K562 (cell line): ENCODE measurements at regions not wholly inside any gene's neighbourhood (a gene's known extent, or its start where the extent isn't known, plus 50 kb on each side); places are given as distances from the start of the nearest gene placed in this dataset.

Experiments used
- ATAC-seq: fragments of 200-7000 bp; cut with Tn5 transposase; 3 replicates; pipeline ENCODE4 v1.9.1; 2020; ENCODE audit warnings: moderate library complexity
- BruUV-seq: library from RNA; stranded (reverse); fragments of 400-500 nt; replicated peaks from 2 replicates; lab custom pipeline; 2021; lab: Mats Ljungman, UMichigan
- CTCF ChIA-PET: fragments of 300-600 bp; formaldehyde crosslinking; extraction: SDS; loops from one replicate; lab custom pipeline; 2021; ENCODE audit warnings: low intra/inter-chr PET ratio; lab: Yijun Ruan, JAX
- POLR2A ChIA-PET: fragments of 300-600, 350-650 bp; sonication (Branson Sonifier 250); formaldehyde crosslinking; extraction: SDS; loops from one replicate; lab custom pipeline; 2021; ENCODE audit warnings: antibody characterized with exemption, inconsistent platforms; lab: Yijun Ruan, JAX
- DNase-seq, 4 experiments: peaks; one replicate each; pipeline versions ENCODE4 v3.0.0 to v3.0.0-alpha.2; 2011 to 2018; ENCODE audit warnings: low spot score in 3 of 4, mixed read lengths in 3 of 4; ENCODE audit errors: extremely low read depth in 1 of 4
- FAIRE-seq: peaks from 2 replicates; lab custom pipeline; 2011; peaks lifted over from hg19 to GRCh38; lab: Jason Lieb, UNC
- H2AFZ ChIP-seq: 2 replicates; pipeline ENCODE4 v1.6.0; 2011; ENCODE audit warnings: low read depth, low read length, control low read depth, inconsistent platforms
- H3K27ac ChIP-seq: fragments of 200-600 bp; 3 replicates; pipeline ENCODE4 v1.8.0; 2011; ENCODE audit warnings: low read depth, mild to moderate bottlenecking, control low read depth, inconsistent platforms, low read length, moderate library complexity, mixed read lengths; ENCODE audit errors: extremely low read depth
- H3K27me3 ChIP-seq, 2 experiments: fragments of 300-600 bp in 1 of 2; 2 replicates in 1 of 2; 3 replicates in 1 of 2; pipeline versions ENCODE4 v1.6.0 to v1.8.0; 2011; ENCODE audit warnings: inconsistent platforms in 2 of 2, low read length in 2 of 2, mild to moderate bottlenecking in 1 of 2, mixed read lengths in 1 of 2, moderate library complexity in 1 of 2; ENCODE audit not compliant: control insufficient read depth in 2 of 2, insufficient read depth in 2 of 2
- H3K36me3 ChIP-seq: fragments of 300-600 bp; 3 replicates; pipeline ENCODE4 v1.8.0; 2011; ENCODE audit warnings: mild to moderate bottlenecking, low read length, inconsistent platforms; ENCODE audit not compliant: control insufficient read depth, insufficient read depth
- H3K4me1 ChIP-seq, 2 experiments: fragments of 200-600 bp in 1 of 2; replicated peaks in 1 of 2; 2 replicates in 1 of 2; 3 replicates in 1 of 2; pipeline versions ENCODE4 v1.5.1 to v1.8.0; 2011; ENCODE audit warnings: inconsistent platforms in 2 of 2, low read length in 2 of 2, mild to moderate bottlenecking in 1 of 2, mixed read lengths in 1 of 2, moderate library complexity in 1 of 2; ENCODE audit not compliant: control insufficient read depth in 2 of 2, insufficient read depth in 2 of 2
- H3K4me2 ChIP-seq: 2 replicates; pipeline ENCODE4 v1.6.1; 2011; ENCODE audit warnings: low read length, control low read depth, inconsistent platforms, mixed read lengths; ENCODE audit not compliant: insufficient read depth
- H3K4me3 ChIP-seq: fragments of 200-600 bp; sonication (generic), shearing (Covaris generic); 2 replicates; pipeline ENCODE4 v1.5.1; 2016; ENCODE audit warnings: control low read depth, inconsistent platforms
- H3K79me2 ChIP-seq: fragments of 200-600 bp; 3 replicates; pipeline ENCODE4 v1.8.0; 2011; ENCODE audit warnings: low read length, inconsistent platforms; ENCODE audit not compliant: control insufficient read depth, insufficient read depth
- H3K9ac ChIP-seq, 2 experiments: 2 replicates each; pipeline versions ENCODE4 v1.6.0 to v1.6.1; 2011; ENCODE audit warnings: low read depth in 2 of 2, low read length in 2 of 2, control low read depth in 1 of 2, inconsistent platforms in 1 of 2, mild to moderate bottlenecking in 1 of 2, mixed read lengths in 1 of 2; ENCODE audit not compliant: insufficient read depth in 1 of 2
- H3K9me1 ChIP-seq: one replicate; pipeline ENCODE4 v1.6.0; 2011; ENCODE audit warnings: inconsistent platforms, mild to moderate bottlenecking, low read length, moderate library complexity; ENCODE audit not compliant: control insufficient read depth, insufficient read depth
- H3K9me3 ChIP-seq: replicated peaks from 2 replicates; pipeline ENCODE4 v1.5.1; 2011; ENCODE audit warnings: low read depth, low read length, inconsistent platforms; ENCODE audit not compliant: control insufficient read depth, insufficient read depth
- H4K20me1 ChIP-seq: replicated peaks from 2 replicates; pipeline ENCODE4 v1.6.1; 2011; ENCODE audit warnings: low read length, inconsistent platforms, mixed read lengths; ENCODE audit not compliant: control insufficient read depth, insufficient read depth
- CBFA2T2 ChIP-seq: fragments of 450-650 bp; conservative IDR thresholded peaks from 2 replicates; pipeline ENCODE4 v1.6.1; 2017; ENCODE audit warnings: mild to moderate bottlenecking
- CBFB ChIP-seq: sonication (generic); formaldehyde crosslinking; IDR thresholded peaks from 2 replicates; pipeline ENCODE4 v1.4.0; 2020; ENCODE audit warnings: mild to moderate bottlenecking, missing genetic modification reagents
- ETV5 ChIP-seq: sonication (generic); formaldehyde crosslinking; IDR thresholded peaks from 2 replicates; pipeline ENCODE4 v1.4.0; 2020; ENCODE audit warnings: low read depth, mild to moderate bottlenecking, missing genetic modification reagents
- FOXJ2 ChIP-seq: fragments of 200-800 bp; sonication (Bioruptor generic); IDR thresholded peaks from 2 replicates; pipeline ENCODE4 v1.6.1; 2016; ENCODE audit warnings: missing genetic modification characterization, missing compliant biosample characterization
- GATA2 ChIP-seq: sonication (generic); formaldehyde crosslinking; IDR thresholded peaks from 2 replicates; pipeline ENCODE4 v1.4.0; 2020; ENCODE audit warnings: mild to moderate bottlenecking, missing genetic modification reagents
- MIER1 ChIP-seq: fragments of 450-650 bp; IDR thresholded peaks from 2 replicates; pipeline ENCODE4 v1.6.1; 2016; ENCODE audit warnings: antibody characterized with exemption, mild to moderate bottlenecking, low read depth
- NCOA6 ChIP-seq: fragments of 450-650 bp; IDR thresholded peaks from 2 replicates; pipeline ENCODE4 v1.6.1; 2017; ENCODE audit warnings: mild to moderate bottlenecking
- RBM22 ChIP-seq: fragments of 200-400 bp; formaldehyde crosslinking; IDR thresholded peaks from 2 replicates; pipeline ENCODE4 v1.6.1; 2018; ENCODE audit warnings: low read length, low read depth; ENCODE audit not compliant: poor library complexity, severe bottlenecking
- TCF7 ChIP-seq: sonication (generic); IDR thresholded peaks from 2 replicates; pipeline ENCODE4 v1.6.1; 2016; ENCODE audit warnings: antibody characterized with exemption, borderline replicate concordance
- THRAP3 ChIP-seq: fragments of 450-650 bp; IDR thresholded peaks from 2 replicates; pipeline ENCODE4 v1.6.1; 2016; ENCODE audit warnings: mild to moderate bottlenecking, inconsistent platforms, borderline replicate concordance
- WGBS: fragments of 100-300 bp; shearing (Covaris generic); methylation state at CpG from one replicate; pipeline ENCODE4 v1.1.6; 2016; ENCODE audit warnings: low coverage, mixed read lengths; ENCODE audit not compliant: insufficient coverage; ENCODE audit errors: missing lambda C conversion rate; 5-methylcytosine and 5-hydroxymethylcytosine counted together
- in situ Hi-C: fragments of 300-500 bp; cut with MboI; formaldehyde crosslinking; loops from 4 replicates; pipeline ENCODE4 v1.15.0; 2018; ENCODE audit warnings: inconsistent platforms, mixed read lengths
- intact Hi-C: fragments of 100-400 bp; cut with micrococcal nuclease; formaldehyde crosslinking; loops from 2 replicates; pipeline ENCODE4 v1.14.2; 2022
- TF ChIP-seq, protein P1 (sequence below): sonication (generic); formaldehyde crosslinking; IDR thresholded peaks from 2 replicates; pipeline ENCODE4 v1.8.0; 2022; ENCODE audit warnings: mild to moderate bottlenecking, missing genetic modification reagents

DNA sequence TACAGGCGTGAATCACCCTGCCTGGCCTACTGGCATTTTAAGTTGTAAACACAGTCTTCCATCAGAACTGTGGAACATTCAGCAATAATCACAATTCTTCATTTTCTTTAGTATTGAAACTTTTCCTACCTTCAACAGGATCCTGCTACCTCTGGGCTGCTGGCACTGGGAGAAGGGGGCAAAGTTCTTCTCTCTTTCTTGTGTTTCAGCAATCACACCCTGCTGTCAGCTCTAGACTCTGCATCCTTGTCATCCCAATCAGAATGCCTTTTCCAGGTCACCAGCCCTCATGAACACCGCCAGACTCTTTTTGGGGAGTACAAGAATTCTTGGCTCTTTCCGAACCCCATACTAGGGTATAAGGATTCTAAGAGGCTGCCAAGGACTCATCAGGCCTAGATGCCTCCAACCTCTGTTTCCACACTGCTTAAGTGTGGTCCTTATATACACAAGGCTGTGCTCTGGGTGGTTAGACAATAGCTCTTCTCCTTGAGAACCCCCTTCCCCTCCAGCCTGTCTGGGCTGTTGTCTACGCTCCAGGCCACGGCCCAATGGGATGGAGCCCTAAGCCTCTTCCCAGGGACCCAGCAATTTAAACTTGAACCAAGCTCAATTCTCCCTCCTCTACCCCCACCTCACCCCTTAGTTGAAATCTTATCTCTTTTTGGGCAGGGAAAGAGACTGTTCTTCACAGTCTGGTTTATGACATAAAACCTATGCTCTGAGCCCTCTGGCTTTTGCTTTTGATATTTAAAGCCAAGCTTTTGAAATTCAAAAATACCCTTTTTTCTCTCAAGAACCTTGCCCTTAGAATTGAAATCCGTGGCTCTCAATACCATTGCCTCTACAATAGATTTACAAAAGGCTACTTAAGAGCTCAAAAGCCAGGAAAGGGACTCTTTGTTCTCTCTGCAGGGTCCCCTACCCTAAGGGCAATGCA is 327.4 kb downstream of the BUD13 start:
- Histone ChIP-seq H4K20me1 (no peaks in the 10 kb centered on the region), H3K36me3 (no peaks in the 10 kb centered on the region), H3K27ac (no peak overlapping the region), H3K9me1 (no peaks in the 10 kb centered on the region), H2AFZ (no peak overlapping the region), H3K4me3 (no peak overlapping the region), H3K9ac (no peak overlapping the region), H3K4me2 (no peak overlapping the region), H3K9me3 (no peaks in the 10 kb centered on the region), H3K79me2 (no peaks in the 10 kb centered on the region), H3K4me1 (no peaks in the 10 kb centered on the region), H3K27me3 (no peaks in the 10 kb centered on the region)
- FAIRE-seq (no peak), ATAC-seq (no peak), DNase-seq (no peak)
- in situ Hi-C loops = no loop called here
- ChIA-PET CTCF (no interaction called here), POLR2A (no interaction called here)
- no TSS peak for BruUV-seq
- intact Hi-C loops = no loop called here
- TF ChIP-seq TCF7 (no peak), RBM22 (no peak), ETV5 (CRISPR knock-in tag) (no peak), GATA2 (no peak), CBFA2T2 (no peak), MIER1 (no peak), NCOA6 (no peak), THRAP3 (no peak), FOXJ2 (tag) (no peak), CBFB (CRISPR knock-in tag) (no peak)
- TF ChIP-seq, protein P1, sequence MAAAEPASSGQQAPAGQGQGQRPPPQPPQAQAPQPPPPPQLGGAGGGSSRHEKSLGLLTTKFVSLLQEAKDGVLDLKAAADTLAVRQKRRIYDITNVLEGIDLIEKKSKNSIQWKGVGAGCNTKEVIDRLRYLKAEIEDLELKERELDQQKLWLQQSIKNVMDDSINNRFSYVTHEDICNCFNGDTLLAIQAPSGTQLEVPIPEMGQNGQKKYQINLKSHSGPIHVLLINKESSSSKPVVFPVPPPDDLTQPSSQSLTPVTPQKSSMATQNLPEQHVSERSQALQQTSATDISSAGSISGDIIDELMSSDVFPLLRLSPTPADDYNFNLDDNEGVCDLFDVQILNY (CRISPR knock-in tag) = no peak
- 0% methylated on average over 6 of the region's 6 CpGs for WGBS
